GM23338 (cell line): ENCODE measurements at regions not wholly inside any gene's neighbourhood (a gene's known extent, or its start where the extent isn't known, plus 50 kb on each side); places are given as distances from the start of the nearest gene placed in this dataset. TPM values are rescaled to one million over a fixed set of nuclear protein-coding genes. Genes with fewer than 3 reads are reported as not detected.

Experiments used
- CTCF ChIP-seq, 2 experiments: fragments of 200-600 bp in 1 of 2; sonication (generic) in 1 of 2; conservative IDR thresholded peaks; 2 replicates each; pipeline versions ENCODE4 v1.5.1 to v1.6.1; 2016 to 2017; ENCODE audit warnings: antibody characterized with exemption in 2 of 2, low read depth in 2 of 2, mild to moderate bottlenecking in 2 of 2, moderate library complexity in 1 of 2
- ETS1 ChIP-seq: IDR thresholded peaks from 2 replicates; pipeline ENCODE4 v1.6.1; 2016; ENCODE audit warnings: antibody characterized with exemption
- EZH2 ChIP-seq: fragments of 200-600 bp; sonication (generic); IDR thresholded peaks from one replicate; pipeline ENCODE4 v1.8.0; 2017; ENCODE audit warnings: antibody characterized with exemption, mild to moderate bottlenecking, low read depth; ENCODE audit not compliant: unreplicated experiment
- EZH2phosphoT487 ChIP-seq: fragments of 200-600 bp; sonication (generic); IDR thresholded peaks from one replicate; pipeline ENCODE4 v1.8.1; 2018; ENCODE audit warnings: antibody characterized with exemption; ENCODE audit not compliant: unreplicated experiment
- JUNB ChIP-seq: IDR thresholded peaks from one replicate; pipeline ENCODE4 v1.6.1; 2016; ENCODE audit warnings: antibody characterized with exemption; ENCODE audit not compliant: unreplicated experiment
- POLR2AphosphoS5 ChIP-seq: IDR thresholded peaks from 2 replicates; pipeline ENCODE4 v1.6.1; 2016; ENCODE audit warnings: antibody characterized with exemption, low read depth
- REST ChIP-seq: IDR thresholded peaks from one replicate; pipeline ENCODE4 v1.6.1; 2018; ENCODE audit warnings: antibody characterized with exemption; ENCODE audit not compliant: unreplicated experiment
- STAT1 ChIP-seq: IDR thresholded peaks from one replicate; pipeline ENCODE4 v1.6.1; 2016; ENCODE audit warnings: antibody characterized with exemption; ENCODE audit not compliant: unreplicated experiment
- ZNF114 ChIP-seq: fragments of 250-450 bp; sonication (Bioruptor Pico); IDR thresholded peaks from 2 replicates; pipeline ENCODE4 v1.5.0; 2020; ENCODE audit warnings: mild to moderate bottlenecking, moderate library complexity
- ZNF331 ChIP-seq: fragments of 250-450 bp; sonication (Bioruptor Pico); IDR thresholded peaks from 2 replicates; pipeline ENCODE4 v1.5.0; 2020; ENCODE audit warnings: low read depth, mild to moderate bottlenecking, moderate library complexity
- small RNA-seq: library from RNA; depleted of rRNA; stranded (forward); fragments of <200 nt; gene quantifications from one replicate; pipeline ENCODE3, GENCODE V24; 2014; ENCODE audit warnings: low replicate concordance

- no peak for TF ChIP-seq ZNF114 (CRISPR knock-in tag)
- TF ChIP-seq JUNB = no peak
- TF ChIP-seq REST = no peak
- TF ChIP-seq EZH2 = no peak
- no peak for TF ChIP-seq POLR2AphosphoS5
- no peak for TF ChIP-seq STAT1
- no peak for TF ChIP-seq ZNF331 (CRISPR knock-in tag)
- TF ChIP-seq EZH2phosphoT487 = no peak
- TF ChIP-seq ETS1 = no peak
- no peak for TF ChIP-seq CTCF (conservative IDR thresholded peaks at IDR 0.05; ENCODE audit: low read depth in 2 of 2)
Observed at GRCh38 chr6:71238351-71238750, 50.3 kb upstream of the OGFRL1 start (continued).

Small RNA genes lying in the stretch of these regions (small RNA-seq; reads per million reads assigned to genes)
- gene RF00012 (not detected), gene RNU6-411P (not detected)
